ENCODE measurements at regions not wholly inside any gene's neighbourhood (a gene's known extent, or its start where the extent isn't known, plus 50 kb on each side); places are given as distances from the start of the nearest gene placed in this dataset.

GRCh38 chr6:102520966-102521365, 1127.5 kb downstream of the GRIK2 start:
- WGBS (ENCODE audit: insufficient coverage, low lambda C conversion rate) = 94% methylated on average over 2 of the region's 2 CpGs
- no peaks in the 10 kb centered on the region for H3K27me3 ChIP-seq (ENCODE audit: control insufficient read depth, insufficient read depth, low read length)
- no peaks in the 10 kb centered on the region for H3K9me3 ChIP-seq (ENCODE audit: control insufficient read depth, low read depth, low read length)
- no peak overlapping the region for H3K27ac ChIP-seq (ENCODE audit: low read length)
- H3K4me1 ChIP-seq (ENCODE audit: control insufficient read depth, insufficient read depth, low read length) = no peaks in the 10 kb centered on the region
- no peak overlapping the region for H3K4me3 ChIP-seq (ENCODE audit: low read length)
- DNase-seq = no peak
- no peaks in the 10 kb centered on the region for H3K36me3 ChIP-seq (ENCODE audit: control insufficient read depth, insufficient read depth, low read length)

DNA sequence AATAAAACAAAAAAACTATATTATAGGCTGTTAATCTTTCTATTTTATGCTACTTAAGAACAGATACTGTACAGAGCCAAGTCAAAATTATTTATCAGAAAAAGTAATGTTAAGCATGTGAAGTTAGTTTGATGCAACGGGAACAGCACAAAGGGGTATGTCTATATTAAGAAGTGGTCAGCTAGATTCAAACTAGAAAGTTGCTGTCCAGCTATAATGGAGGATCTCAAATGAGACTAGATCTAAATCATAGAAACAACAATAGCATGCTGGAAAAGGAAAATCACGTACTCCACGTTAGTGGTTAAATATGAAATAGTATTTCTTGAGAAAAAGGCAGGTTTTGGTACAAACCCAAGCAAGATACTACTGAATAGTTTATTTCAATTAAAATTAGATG, 1124.0 kb downstream of the GRIK2 start:
- 100% methylated on average over 1 of the region's 3 CpGs for WGBS (ENCODE audit: insufficient coverage, low lambda C conversion rate)
- no peak overlapping the region for H3K4me3 ChIP-seq (ENCODE audit: low read length)
- no peak overlapping the region for H3K27ac ChIP-seq (ENCODE audit: low read length)
- H3K36me3 ChIP-seq (ENCODE audit: control insufficient read depth, insufficient read depth, low read length) = no peaks in the 10 kb centered on the region
- DNase-seq = no peak
- no peaks in the 10 kb centered on the region for H3K9me3 ChIP-seq (ENCODE audit: control insufficient read depth, low read depth, low read length)
- H3K27me3 ChIP-seq (ENCODE audit: control insufficient read depth, insufficient read depth, low read length) = no peaks in the 10 kb centered on the region
- H3K4me1 ChIP-seq (ENCODE audit: control insufficient read depth, insufficient read depth, low read length) = no peaks in the 10 kb centered on the region

DNA sequence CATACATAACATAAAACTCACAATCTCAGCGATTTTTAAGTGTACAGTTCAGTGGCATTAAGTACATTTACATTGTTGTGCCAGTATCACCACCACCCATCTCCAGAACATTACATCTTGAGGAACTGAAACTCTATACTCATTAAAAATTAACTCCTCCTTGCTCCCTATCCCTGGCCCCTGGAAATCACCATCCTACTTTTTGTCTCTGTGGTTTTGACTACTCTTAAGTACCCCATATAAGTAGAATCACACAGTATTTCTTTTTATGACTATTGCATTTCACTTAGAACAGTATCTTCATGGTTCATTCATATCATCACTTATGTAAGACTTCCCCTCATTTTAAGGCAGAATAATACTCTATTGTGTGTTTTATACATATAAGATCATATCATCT, 1108.1 kb downstream of the GRIK2 start:
- H3K9me3 ChIP-seq (ENCODE audit: control insufficient read depth, low read depth, low read length) = no peaks in the 10 kb centered on the region
- no peaks in the 10 kb centered on the region for H3K4me1 ChIP-seq (ENCODE audit: control insufficient read depth, insufficient read depth, low read length)
- 67% methylated on average over 1 of the region's 1 CpG for WGBS (ENCODE audit: insufficient coverage, low lambda C conversion rate)
- no peak for DNase-seq
- H3K27ac ChIP-seq (ENCODE audit: low read length) = no peak overlapping the region
- no peak overlapping the region for H3K4me3 ChIP-seq (ENCODE audit: low read length)
- no peaks in the 10 kb centered on the region for H3K27me3 ChIP-seq (ENCODE audit: control insufficient read depth, insufficient read depth, low read length)
- no peaks in the 10 kb centered on the region for H3K36me3 ChIP-seq (ENCODE audit: control insufficient read depth, insufficient read depth, low read length)

GRCh38 chr6:102494808-102495207, 1101.3 kb downstream of the GRIK2 start:
- no peaks in the 10 kb centered on the region for H3K4me1 ChIP-seq (ENCODE audit: control insufficient read depth, insufficient read depth, low read length)
- DNase-seq = no peak
- no peaks in the 10 kb centered on the region for H3K9me3 ChIP-seq (ENCODE audit: control insufficient read depth, low read depth, low read length)
- no peak overlapping the region for H3K4me3 ChIP-seq (ENCODE audit: low read length)
- H3K36me3 ChIP-seq (ENCODE audit: control insufficient read depth, insufficient read depth, low read length) = no peaks in the 10 kb centered on the region
- H3K27ac ChIP-seq (ENCODE audit: low read length) = no peak overlapping the region
- H3K27me3 ChIP-seq (ENCODE audit: control insufficient read depth, insufficient read depth, low read length) = no peaks in the 10 kb centered on the region
- WGBS (ENCODE audit: insufficient coverage, low lambda C conversion rate) = no CpG with 5 or more reads among the region's 1 CpG

DNA sequence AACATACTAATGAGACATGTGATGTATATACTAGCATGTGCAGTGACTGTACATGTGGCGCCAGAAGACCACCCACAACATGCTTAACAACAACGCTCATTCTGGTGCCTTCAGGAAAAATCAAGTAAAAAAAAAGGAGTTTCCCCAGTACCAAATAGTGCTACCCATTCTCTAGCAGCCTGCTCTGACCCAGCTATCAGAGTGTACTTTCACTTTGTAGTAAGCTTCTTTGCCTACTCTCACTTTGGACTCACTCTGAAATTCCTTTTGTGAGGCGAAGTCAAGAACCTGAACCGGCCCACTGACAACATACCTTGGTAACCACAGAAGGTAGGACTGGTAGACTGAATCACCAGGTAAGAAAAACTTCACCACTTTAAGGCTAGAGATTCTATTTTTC, 1100.0 kb downstream of the GRIK2 start:
- DNase-seq = no peak
- H3K9me3 ChIP-seq (ENCODE audit: control insufficient read depth, low read depth, low read length) = no peaks in the 10 kb centered on the region
- 70% methylated on average over 2 of the region's 4 CpGs for WGBS (ENCODE audit: insufficient coverage, low lambda C conversion rate)
- no peaks in the 10 kb centered on the region for H3K36me3 ChIP-seq (ENCODE audit: control insufficient read depth, insufficient read depth, low read length)
- H3K27me3 ChIP-seq (ENCODE audit: control insufficient read depth, insufficient read depth, low read length) = no peaks in the 10 kb centered on the region
- no peak overlapping the region for H3K4me3 ChIP-seq (ENCODE audit: low read length)
- no peaks in the 10 kb centered on the region for H3K4me1 ChIP-seq (ENCODE audit: control insufficient read depth, insufficient read depth, low read length)
- no peak overlapping the region for H3K27ac ChIP-seq (ENCODE audit: low read length)

- Histone ChIP-seq H3K36me3 (ENCODE audit: control insufficient read depth, insufficient read depth, low read length) (no peaks in the 10 kb centered on the region), H3K4me1 (ENCODE audit: control insufficient read depth, insufficient read depth, low read length) (no peaks in the 10 kb centered on the region), H3K9me3 (ENCODE audit: control insufficient read depth, low read depth, low read length) (no peaks in the 10 kb centered on the region), H3K27ac (ENCODE audit: low read length) (no peak overlapping the region), H3K4me3 (ENCODE audit: low read length) (no peak overlapping the region), H3K27me3 (ENCODE audit: control insufficient read depth, insufficient read depth, low read length) (no peaks in the 10 kb centered on the region)
- DNase-seq = no peak
- WGBS (ENCODE audit: insufficient coverage, low lambda C conversion rate) = no CpG with 5 or more reads among the region's 2 CpGs
Observed at GRCh38 chr6:102488729-102489128, 1095.2 kb downstream of the GRIK2 start.

DNA sequence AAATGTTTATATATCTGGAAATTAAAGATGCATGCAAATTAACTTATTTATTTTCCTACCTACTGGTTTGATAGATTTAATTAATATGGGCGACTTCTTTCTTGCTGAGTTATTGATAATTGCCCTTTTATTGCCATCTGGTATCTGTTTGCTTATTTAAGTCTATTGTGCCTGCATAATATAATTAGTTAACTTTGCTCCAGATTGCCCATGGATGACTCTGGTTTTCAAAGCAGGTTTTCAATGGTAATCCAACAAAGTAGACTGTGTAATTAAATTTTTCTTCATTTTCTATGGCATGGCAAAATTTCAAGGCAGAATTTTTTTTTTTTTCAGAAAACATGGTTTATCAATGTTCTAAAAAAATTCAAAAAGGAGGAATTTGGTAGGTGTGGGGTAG, 1092.0 kb downstream of the GRIK2 start:
- Histone ChIP-seq H3K27me3 (ENCODE audit: control insufficient read depth, insufficient read depth, low read length) (no peaks in the 10 kb centered on the region), H3K4me1 (ENCODE audit: control insufficient read depth, insufficient read depth, low read length) (no peaks in the 10 kb centered on the region), H3K36me3 (ENCODE audit: control insufficient read depth, insufficient read depth, low read length) (no peaks in the 10 kb centered on the region), H3K9me3 (ENCODE audit: control insufficient read depth, low read depth, low read length) (no peaks in the 10 kb centered on the region), H3K4me3 (ENCODE audit: low read length) (no peak overlapping the region), H3K27ac (ENCODE audit: low read length) (no peak overlapping the region)
- 75% methylated on average over 1 of the region's 1 CpG for WGBS (ENCODE audit: insufficient coverage, low lambda C conversion rate)
- DNase-seq = no peak

- Histone ChIP-seq H3K36me3 (ENCODE audit: control insufficient read depth, insufficient read depth, low read length) (no peaks in the 10 kb centered on the region), H3K27me3 (ENCODE audit: control insufficient read depth, insufficient read depth, low read length) (no peaks in the 10 kb centered on the region), H3K9me3 (ENCODE audit: control insufficient read depth, low read depth, low read length) (no peaks in the 10 kb centered on the region), H3K4me1 (ENCODE audit: control insufficient read depth, insufficient read depth, low read length) (no peaks in the 10 kb centered on the region), H3K4me3 (ENCODE audit: low read length) (no peak overlapping the region), H3K27ac (ENCODE audit: low read length) (no peak overlapping the region)
- 86% methylated on average over 4 of the region's 7 CpGs for WGBS (ENCODE audit: insufficient coverage, low lambda C conversion rate)
- DNase-seq = no peak
Observed at GRCh38 chr6:102474041-102474807, 1080.7 kb downstream of the GRIK2 start.

DNA sequence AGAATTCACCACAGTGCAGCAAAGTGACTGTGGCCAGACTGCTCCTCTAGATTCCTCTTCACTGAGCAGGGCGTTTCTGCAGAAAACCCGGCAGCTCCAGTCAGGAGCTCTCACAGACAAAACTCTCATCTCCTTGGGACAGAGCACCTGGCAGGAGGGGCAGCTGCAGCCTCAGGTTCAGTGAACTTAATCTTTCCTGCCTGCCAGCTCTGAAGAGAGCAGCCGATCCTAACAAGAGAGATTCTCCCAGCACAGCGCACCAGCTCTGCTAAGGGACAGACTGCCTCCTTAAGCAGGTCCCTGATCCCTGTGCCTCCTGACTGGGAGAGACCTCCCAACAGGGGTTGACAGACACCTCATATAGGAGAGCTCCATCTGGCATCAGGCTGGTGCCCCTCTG, 1065.5 kb downstream of the GRIK2 start:
- no peak for DNase-seq
- Histone ChIP-seq H3K36me3 (ENCODE audit: control insufficient read depth, insufficient read depth, low read length) (no peaks in the 10 kb centered on the region), H3K4me3 (ENCODE audit: low read length) (no peak overlapping the region), H3K27ac (ENCODE audit: low read length) (no peak overlapping the region), H3K4me1 (ENCODE audit: control insufficient read depth, insufficient read depth, low read length) (no peaks in the 10 kb centered on the region), H3K9me3 (ENCODE audit: control insufficient read depth, low read depth, low read length) (no peaks in the 10 kb centered on the region), H3K27me3 (ENCODE audit: control insufficient read depth, insufficient read depth, low read length) (no peaks in the 10 kb centered on the region)
- no CpG with 5 or more reads among the region's 4 CpGs for WGBS (ENCODE audit: insufficient coverage, low lambda C conversion rate)

DNA sequence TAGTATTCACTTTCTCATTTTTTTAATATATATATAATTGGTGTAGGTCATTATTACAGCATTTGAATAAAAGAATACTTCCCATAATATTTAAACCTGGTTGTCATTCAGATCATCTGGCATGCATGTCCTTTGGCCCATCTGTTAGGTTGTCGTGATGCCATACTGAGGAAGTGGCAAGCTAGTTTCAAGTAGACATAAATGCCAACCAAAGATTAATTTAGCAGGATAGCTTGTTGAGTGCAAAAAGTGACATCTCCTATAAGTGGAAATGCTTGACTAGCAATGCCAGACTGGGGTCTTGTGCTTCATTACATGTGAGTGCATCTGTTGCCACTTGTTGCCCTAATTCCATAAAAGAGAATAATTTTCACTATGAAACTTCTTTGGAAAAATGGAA, 1044.7 kb downstream of the GRIK2 start:
- no peaks in the 10 kb centered on the region for H3K4me1 ChIP-seq (ENCODE audit: control insufficient read depth, insufficient read depth, low read length)
- no peak overlapping the region for H3K4me3 ChIP-seq (ENCODE audit: low read length)
- no peak for DNase-seq
- no peaks in the 10 kb centered on the region for H3K36me3 ChIP-seq (ENCODE audit: control insufficient read depth, insufficient read depth, low read length)
- no peaks in the 10 kb centered on the region for H3K27me3 ChIP-seq (ENCODE audit: control insufficient read depth, insufficient read depth, low read length)
- no peak overlapping the region for H3K27ac ChIP-seq (ENCODE audit: low read length)
- WGBS (ENCODE audit: insufficient coverage, low lambda C conversion rate) = no CpG with 5 or more reads among the region's 1 CpG
- H3K9me3 ChIP-seq (ENCODE audit: control insufficient read depth, low read depth, low read length) = no peaks in the 10 kb centered on the region

DNA sequence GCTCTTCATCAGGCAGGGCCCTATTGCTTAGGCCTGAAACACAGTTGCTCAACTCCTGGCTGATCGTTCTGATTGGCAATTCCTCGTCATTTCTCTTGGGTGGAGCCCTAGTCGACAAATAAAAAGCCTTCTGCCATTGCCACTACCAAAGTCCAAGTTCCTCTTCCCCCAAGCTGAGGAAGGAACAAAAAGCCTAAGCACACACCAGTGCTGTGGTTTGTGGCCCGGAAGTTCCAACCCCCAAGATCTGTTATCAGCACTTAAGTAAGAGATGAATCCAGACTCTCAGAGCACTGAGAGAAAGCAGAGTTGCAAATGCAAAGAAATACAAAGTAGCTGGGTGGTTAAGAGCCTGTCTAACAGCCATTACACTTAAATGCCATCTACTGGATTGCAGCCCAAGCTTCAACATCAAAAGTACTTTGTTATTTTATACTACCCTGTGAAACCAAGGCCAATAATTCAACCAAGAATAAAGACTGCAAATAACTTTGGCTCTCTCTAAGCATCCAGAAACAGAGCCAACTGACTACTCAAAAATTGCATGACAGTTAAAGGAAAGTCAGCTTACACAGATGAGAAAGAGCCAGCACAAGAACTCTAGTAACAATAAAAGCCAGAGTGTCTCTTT, 1024.0 kb downstream of the GRIK2 start:
- H3K27ac ChIP-seq (ENCODE audit: low read length) = no peak overlapping the region
- DNase-seq = no peak
- H3K9me3 ChIP-seq (ENCODE audit: control insufficient read depth, low read depth, low read length) = no peaks in the 10 kb centered on the region
- no peaks in the 10 kb centered on the region for H3K36me3 ChIP-seq (ENCODE audit: control insufficient read depth, insufficient read depth, low read length)
- H3K4me3 ChIP-seq (ENCODE audit: low read length) = no peak overlapping the region
- no CpG with 5 or more reads among the region's 4 CpGs for WGBS (ENCODE audit: insufficient coverage, low lambda C conversion rate)
- H3K27me3 ChIP-seq (ENCODE audit: control insufficient read depth, insufficient read depth, low read length) = no peaks in the 10 kb centered on the region
- H3K4me1 ChIP-seq (ENCODE audit: control insufficient read depth, insufficient read depth, low read length) = no peaks in the 10 kb centered on the region

All from large intestine (tissue), 3 donors.